Stimulated activated CD4-positive, alpha-beta T cell treated with anti-CD3 and anti-CD28 coated beads, Interleukin-15, amount 100 ng/mL, for 48 hours (primary cell): ENCODE measurements at regions not wholly inside any gene's neighbourhood (a gene's known extent, or its start where the extent isn't known, plus 50 kb on each side); places are given as distances from the start of the nearest gene placed in this dataset.
"Not testable (repeated sequence)": the region's sequence is repeated elsewhere in the genome, so short reads cannot be mapped to it uniquely, and the experiment has no call there.

Source experiments
- DNase-seq, 2 donors: peaks; one replicate each; pipeline ENCODE4 v3.0.0-alpha.2; 2020; ENCODE audit warnings: low read depth in 2 of 2

GRCh38 chr1:146510248-146510983, 281.6 kb upstream of the NOTCH2NLA start:
- not testable (repeated sequence) for DNase-seq

GRCh38 chr1:146504121-146504520, 275.3 kb upstream of the NOTCH2NLA start:
- DNase-seq = not testable (repeated sequence)

- not testable (repeated sequence) for DNase-seq
Observed at GRCh38 chr1:146487555-146487954, 258.7 kb upstream of the NOTCH2NLA start.

GRCh38 chr1:146487155-146487554, 258.3 kb upstream of the NOTCH2NLA start:
- not testable (repeated sequence) for DNase-seq

GRCh38 chr1:146486300-146487014, 257.6 kb upstream of the NOTCH2NLA start:
- not testable (repeated sequence) for DNase-seq

GRCh38 chr1:146484195-146484594, 255.4 kb upstream of the NOTCH2NLA start:
- DNase-seq = not testable (repeated sequence)

GRCh38 chr1:146479188-146479587, 250.4 kb upstream of the NOTCH2NLA start:
- DNase-seq = not testable (repeated sequence)

- DNase-seq = not testable (repeated sequence)
Observed at GRCh38 chr1:146478125-146478720, 249.4 kb upstream of the NOTCH2NLA start.

- DNase-seq = not testable (repeated sequence)
Observed at GRCh38 chr1:146475086-146475485, 246.3 kb upstream of the NOTCH2NLA start.

- not testable (repeated sequence) for DNase-seq
Observed at GRCh38 chr1:146474216-146474615, 245.4 kb upstream of the NOTCH2NLA start.

GRCh38 chr1:146472192-146472861, 243.5 kb upstream of the NOTCH2NLA start:
- peak; percentile 40 to 67 for DNase-seq

GRCh38 chr1:146459939-146460338, 231.1 kb upstream of the NOTCH2NLA start:
- not testable (repeated sequence) for DNase-seq

- not testable (repeated sequence) for DNase-seq
Observed at GRCh38 chr1:146459308-146459707, 230.5 kb upstream of the NOTCH2NLA start.

GRCh38 chr1:146448877-146449246, 220.0 kb upstream of the NOTCH2NLA start:
- DNase-seq = not testable (repeated sequence)

- peak; percentile 36 to 46 for DNase-seq
Observed at GRCh38 chr1:146448212-146448876, 219.5 kb upstream of the NOTCH2NLA start.

- peak in 1 of 2 donors; percentile 3 for DNase-seq
Observed at GRCh38 chr1:146443871-146444222, 215.0 kb upstream of the NOTCH2NLA start.

GRCh38 chr1:146443088-146443870, 214.5 kb upstream of the NOTCH2NLA start:
- not testable (repeated sequence) for DNase-seq

- not testable (repeated sequence) for DNase-seq
Observed at GRCh38 chr1:146438543-146438942, 209.7 kb upstream of the NOTCH2NLA start.

GRCh38 chr1:146416642-146417041, 187.8 kb upstream of the NOTCH2NLA start:
- not testable (repeated sequence) for DNase-seq

- DNase-seq = not testable (repeated sequence)
Observed at GRCh38 chr1:146415017-146415416, 186.2 kb upstream of the NOTCH2NLA start.

GRCh38 chr1:146413911-146414310, 185.1 kb upstream of the NOTCH2NLA start:
- DNase-seq = not testable (repeated sequence)
